SK-N-SH (cell line): ENCODE measurements at regions not wholly inside any gene's neighbourhood (a gene's known extent, or its start where the extent isn't known, plus 50 kb on each side); places are given as distances from the start of the nearest gene placed in this dataset.
"Not testable (repeated sequence)": the region's sequence is repeated elsewhere in the genome, so short reads cannot be mapped to it uniquely, and the experiment has no call there.

Experiments
- CTCF ChIA-PET: fragments of 300-600, 350-600 bp; formaldehyde crosslinking; extraction: SDS; loops from one replicate; lab custom pipeline; 2021; lab: Yijun Ruan, JAX
- POLR2A ChIA-PET: fragments of 350-600 bp; sonication (Branson Sonifier 250); formaldehyde crosslinking; extraction: SDS; loops from one replicate; lab custom pipeline; 2020; ENCODE audit warnings: antibody characterized with exemption, inconsistent platforms; lab: Yijun Ruan, JAX
- DNase-seq: peaks from one replicate; pipeline ENCODE4 v3.0.0; 2012
- H2AFZ ChIP-seq: fragments of 200-600 bp; sonication (generic); 2 replicates; pipeline ENCODE4 v1.8.1; 2016; ENCODE audit warnings: antibody characterized with exemption, mild to moderate bottlenecking, low read depth
- H3F3A ChIP-seq: fragments of 200-600 bp; sonication (generic); replicated peaks from 2 replicates; pipeline ENCODE3; 2016; ENCODE audit warnings: antibody characterized with exemption, mild to moderate bottlenecking; ENCODE audit not compliant: insufficient read depth
- H3K27ac ChIP-seq, 2 experiments: fragments of 200-500 bp in 1 of 2; fragments of 200-600 bp in 1 of 2; sonication (Bioruptor generic) in 1 of 2; sonication (generic), shearing (Covaris generic) in 1 of 2; 2 replicates each; pipeline versions ENCODE4 v1.5.1 to v1.6.1; 2014 to 2016; ENCODE audit warnings: low read depth in 2 of 2, inconsistent platforms in 1 of 2, low read length in 1 of 2, mild to moderate bottlenecking in 1 of 2, mixed read lengths in 1 of 2
- H3K27me3 ChIP-seq: fragments of 200-600 bp; sonication (generic), shearing (Covaris generic); 2 replicates; pipeline ENCODE4 v1.6.1; 2016; ENCODE audit warnings: mixed run types; ENCODE audit not compliant: insufficient read depth
- H3K36me3 ChIP-seq, 2 experiments: fragments of 200-500 bp in 1 of 2; fragments of 200-600 bp in 1 of 2; sonication (Bioruptor generic) in 1 of 2; sonication (generic) in 1 of 2; replicated peaks in 1 of 2; 2 replicates each; pipeline versions ENCODE3 to v1.5.1; 2014 to 2016; ENCODE audit warnings: low read length in 1 of 2, mild to moderate bottlenecking in 1 of 2; ENCODE audit not compliant: insufficient read depth in 2 of 2, control insufficient read depth in 1 of 2
- H3K4me1 ChIP-seq, 2 experiments: fragments of 200-500 bp in 1 of 2; fragments of 200-600 bp in 1 of 2; sonication (Bioruptor generic) in 1 of 2; sonication (generic), shearing (Covaris generic) in 1 of 2; 2 replicates each; pipeline versions ENCODE4 v1.5.1 to v1.6.1; 2014 to 2016; ENCODE audit warnings: low read depth in 1 of 2, low read length in 1 of 2, mixed run types in 1 of 2; ENCODE audit not compliant: insufficient read depth in 2 of 2, control insufficient read depth in 1 of 2
- H3K4me2 ChIP-seq: fragments of 200-600 bp; sonication (generic), shearing (Covaris generic); 2 replicates; pipeline ENCODE4 v1.6.1; 2017; ENCODE audit warnings: mixed run types
- H3K4me3 ChIP-seq, 2 experiments: fragments of 200-500 bp in 1 of 2; fragments of 200-600 bp in 1 of 2; sonication (Bioruptor generic) in 1 of 2; sonication (generic), shearing (Covaris generic) in 1 of 2; 2 replicates each; pipeline versions ENCODE4 v1.5.1 to v1.8.1; 2014 to 2016; ENCODE audit warnings: low read depth in 2 of 2, inconsistent platforms in 1 of 2, low read length in 1 of 2, mild to moderate bottlenecking in 1 of 2, mixed read lengths in 1 of 2, moderate library complexity in 1 of 2
- H3K79me2 ChIP-seq: fragments of 200-600 bp; sonication (generic); 2 replicates; pipeline ENCODE4 v1.8.1; 2017; ENCODE audit warnings: mild to moderate bottlenecking; ENCODE audit not compliant: insufficient read depth
- H3K9ac ChIP-seq: fragments of 200-600 bp; sonication (generic); 2 replicates; pipeline ENCODE4 v1.6.1; 2017; ENCODE audit warnings: mixed run types
- H3K9me2 ChIP-seq: fragments of 200-600 bp; sonication (generic); 2 replicates; pipeline ENCODE4 v1.6.1; 2017; ENCODE audit warnings: mixed run types
- H3K9me3 ChIP-seq: fragments of 200-600 bp; sonication (generic); 2 replicates; pipeline ENCODE4 v1.6.1; 2017; ENCODE audit warnings: mixed run types, mild to moderate bottlenecking, moderate library complexity
- H4K20me1 ChIP-seq: fragments of 200-600 bp; sonication (generic); 2 replicates; pipeline ENCODE4 v1.6.1; 2017; ENCODE audit warnings: mild to moderate bottlenecking, mixed run types; ENCODE audit not compliant: insufficient read depth
- FOSL2 ChIP-seq: IDR thresholded peaks from 2 replicates; pipeline ENCODE4 v1.4.0; 2012; ENCODE audit warnings: low read depth, mild to moderate bottlenecking, moderate library complexity, borderline replicate concordance
- FOXJ3 ChIP-seq: sonication (generic); formaldehyde crosslinking; IDR thresholded peaks from 2 replicates; pipeline ENCODE4 v1.5.1; 2020; ENCODE audit warnings: mild to moderate bottlenecking, missing genetic modification reagents
- GATA2 ChIP-seq: sonication (generic); formaldehyde crosslinking; IDR thresholded peaks from 2 replicates; pipeline ENCODE4 v1.5.0; 2020; ENCODE audit warnings: mild to moderate bottlenecking, missing genetic modification reagents
- MAX ChIP-seq: IDR thresholded peaks from 2 replicates; pipeline ENCODE4 v1.4.0; 2012; ENCODE audit warnings: low read depth
- MEF2A ChIP-seq: IDR thresholded peaks from 2 replicates; pipeline ENCODE4 v1.4.0; 2012; ENCODE audit warnings: low read depth, borderline replicate concordance
- REST ChIP-seq: IDR thresholded peaks from 2 replicates; pipeline ENCODE4 v1.6.1; 2012; ENCODE audit warnings: mild to moderate bottlenecking, low read depth, low read length, moderate library complexity
- TEAD4 ChIP-seq: IDR thresholded peaks from 2 replicates; pipeline ENCODE4 v1.4.0; 2012; ENCODE audit warnings: mild to moderate bottlenecking, borderline replicate concordance; ENCODE audit not compliant: insufficient read depth
- USF1 ChIP-seq: IDR thresholded peaks from 2 replicates; pipeline ENCODE4 v1.4.0; 2012; ENCODE audit warnings: low read depth, borderline replicate concordance
- ZBTB33 ChIP-seq: IDR thresholded peaks from 2 replicates; pipeline ENCODE4 v1.4.0; 2012; ENCODE audit warnings: low read depth, borderline replicate concordance
- WGBS: methylation state at CpG from one replicate; pipeline ENCODE4 v1.1.6; 2017; ENCODE audit warnings: low lambda C conversion rate; 5-methylcytosine and 5-hydroxymethylcytosine counted together

- no peak overlapping the region for H3K27ac ChIP-seq
- H3K4me2 ChIP-seq, result no peak overlapping the region
- no peaks in the 10 kb centered on the region for H3K36me3 ChIP-seq
- H3K4me1 ChIP-seq, result peaks cover 0 to 3% of the 10 kb centered on the region in 2 experiments; a peak in 1 of 4 replicates
- no peak for DNase-seq
- no peak for TF ChIP-seq ZBTB33
- TF ChIP-seq REST, result no peak
- TF ChIP-seq, all 33 proteins: peak for 0
- Histone ChIP-seq H3K4me3 (no peak overlapping the region), H3F3A (no peaks in the 10 kb centered on the region), H3K79me2 (no peaks in the 10 kb centered on the region), H2AFZ (no peak overlapping the region), H4K20me1 (no peaks in the 10 kb centered on the region), H3K9ac (no peak overlapping the region), H3K9me2 (no peaks in the 10 kb centered on the region), H3K9me3 (no peaks in the 10 kb centered on the region), H3K27me3 (peaks cover 51% of the 10 kb centered on the region)
- ChIA-PET CTCF (no interaction called here), POLR2A (no interaction called here)
- 3% methylated on average over 6 of the region's 6 CpGs for WGBS
Observed at GRCh38 chr21:9772348-9772672, 749.1 kb upstream of the TPTE start.

- peaks cover 57% of the 10 kb centered on the region for H3K27me3 ChIP-seq
- DNase-seq, H3K36me3 ChIP-seq, CTCF ChIA-PET, H3K4me3 ChIP-seq, H4K20me1 ChIP-seq, H3K4me1 ChIP-seq, H3K27ac ChIP-seq, H3K9ac ChIP-seq, H3F3A ChIP-seq, H3K9me3 ChIP-seq, H2AFZ ChIP-seq, POLR2A ChIA-PET, H3K79me2 ChIP-seq, H3K4me2 ChIP-seq, H3K9me2 ChIP-seq: not testable (repeated sequence)
- 2% methylated on average over 8 of the region's 8 CpGs for WGBS
Observed at GRCh38 chr21:9772877-9773420, 748.4 kb upstream of the TPTE start.

- Histone ChIP-seq H3K27me3 (peaks cover 64% of the 10 kb centered on the region), H3K9me2 (no peaks in the 10 kb centered on the region), H3K4me2 (no peak overlapping the region), H4K20me1 (no peaks in the 10 kb centered on the region), H2AFZ (no peak overlapping the region), H3F3A (no peaks in the 10 kb centered on the region), H3K79me2 (no peaks in the 10 kb centered on the region), H3K36me3 (no peaks in the 10 kb centered on the region), H3K9ac (no peak overlapping the region), H3K27ac (no peak overlapping the region), H3K9me3 (no peaks in the 10 kb centered on the region), H3K4me1 (no peaks in the 10 kb centered on the region), H3K4me3 (no peak overlapping the region)
- ChIA-PET CTCF (no interaction called here), POLR2A (no interaction called here)
- WGBS, result 2% methylated on average over 9 of the region's 9 CpGs
- DNase-seq, result no peak
- TF ChIP-seq TEAD4 (no peak), USF1 (no peak), MAX (no peak), REST (no peak), GATA2 (CRISPR knock-in tag) (no peak), MEF2A (no peak), FOSL2 (no peak), FOXJ3 (no peak)
Observed at GRCh38 chr21:9774347-9774746, 747.0 kb upstream of the TPTE start.
